Left renal pelvis (tissue), 4 donors: ENCODE measurements at regions not wholly inside any gene's neighbourhood (a gene's known extent, or its start where the extent isn't known, plus 50 kb on each side); places are given as distances from the start of the nearest gene placed in this dataset.

ENCODE experiments used
- DNase-seq, 4 donors: peaks; one replicate each; pipeline ENCODE4 v3.0.0-alpha.2; 2013; ENCODE audit warnings: low read depth in 4 of 4, low spot score in 3 of 4

DNA sequence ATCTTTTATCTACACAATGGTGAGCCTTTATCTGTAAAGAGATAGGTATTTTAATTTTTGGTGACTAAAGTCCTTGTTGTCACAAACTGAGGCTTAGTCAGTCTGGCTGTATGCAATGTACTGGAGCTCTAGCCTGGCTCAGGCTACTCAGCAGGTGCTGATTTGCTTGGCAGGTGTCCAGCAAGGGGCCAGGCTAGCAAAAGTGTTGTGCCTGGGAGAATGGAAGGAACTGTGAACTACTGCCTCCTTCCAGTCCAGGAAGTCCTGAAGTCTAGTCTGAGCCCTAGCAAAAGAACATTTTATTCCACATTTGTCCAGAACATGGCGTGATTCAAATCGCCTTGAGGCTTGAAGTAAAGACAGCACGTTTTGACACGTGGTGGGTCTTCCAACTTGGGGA, 260.5 kb downstream of the CCDC85A start:
- DNase-seq = peak in 2 of 4 donors; percentile 43 to 44

DNA sequence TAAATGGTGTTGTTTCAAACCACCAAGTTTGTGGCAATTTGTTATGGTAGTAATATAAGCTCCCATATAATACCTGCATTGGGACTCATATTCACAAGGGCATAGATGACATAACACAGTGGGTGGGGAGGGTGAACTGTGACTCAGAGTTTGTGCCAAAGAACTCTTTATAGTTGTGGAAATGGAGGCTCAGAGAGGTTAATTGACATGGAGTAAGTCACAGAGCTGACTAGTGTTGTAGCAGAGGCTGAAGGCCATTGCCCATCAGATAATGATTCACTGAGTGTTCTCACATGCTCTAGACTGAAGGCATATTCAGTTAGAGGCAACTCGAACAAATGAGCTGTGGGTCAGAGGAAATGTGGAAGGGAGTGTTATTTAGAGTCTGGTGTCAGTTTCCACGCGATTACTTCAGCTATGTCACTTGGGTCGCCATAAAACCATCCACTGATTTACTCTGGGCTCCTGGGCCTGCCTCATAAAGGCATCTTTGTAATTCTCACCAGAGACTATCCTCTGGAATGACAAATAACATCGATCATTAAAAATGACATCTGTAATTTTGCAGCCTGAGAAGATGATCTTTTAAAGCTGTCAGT, 264.7 kb downstream of the CCDC85A start:
- peak in 3 of 4 donors; percentile 18 to 47 (median 26) for DNase-seq

DNA sequence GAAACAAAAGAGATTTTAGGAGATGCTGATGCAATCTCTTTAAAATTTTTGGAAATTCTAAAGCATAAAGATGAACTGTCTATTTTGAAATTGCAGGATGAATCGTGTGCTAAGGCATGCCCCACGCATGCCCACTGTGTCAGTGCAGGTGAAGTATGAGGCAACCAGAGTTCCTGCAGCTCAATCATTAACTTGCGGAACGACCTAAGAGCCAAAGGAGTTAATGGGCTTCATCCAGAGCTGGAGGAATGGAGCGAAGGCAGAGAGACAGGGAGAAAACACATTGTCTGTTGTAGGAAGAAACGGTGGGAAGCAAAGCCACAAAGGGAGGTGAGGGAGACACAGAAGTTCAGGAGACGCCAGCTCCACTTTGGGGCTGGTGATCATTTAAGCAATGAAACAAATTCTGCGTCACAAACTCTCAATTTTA, 265.2 kb downstream of the CCDC85A start:
- DNase-seq = peak; percentile 71 to 84 (median 80)

DNA sequence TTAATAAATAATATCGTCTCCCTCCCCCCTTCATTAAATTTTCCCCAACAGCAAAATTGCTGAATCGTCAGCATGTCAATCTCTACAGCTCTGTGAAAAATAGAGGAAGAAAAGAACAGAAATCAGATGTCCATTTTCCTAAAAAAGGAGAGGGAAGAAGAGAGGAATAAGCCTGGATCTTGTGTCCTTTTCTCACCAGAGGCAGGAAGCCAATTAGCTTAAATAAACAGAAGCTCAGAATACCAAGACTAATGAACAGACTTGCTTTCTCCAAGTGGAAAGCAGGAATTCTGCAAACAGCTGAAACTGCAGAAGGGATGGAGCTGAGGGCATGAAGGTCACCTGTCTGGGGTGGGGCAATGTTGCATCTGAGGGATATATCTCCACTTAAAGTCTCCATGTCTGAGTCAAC, 265.7 kb downstream of the CCDC85A start:
- peak; percentile 16 to 43 (median 32) for DNase-seq

DNA sequence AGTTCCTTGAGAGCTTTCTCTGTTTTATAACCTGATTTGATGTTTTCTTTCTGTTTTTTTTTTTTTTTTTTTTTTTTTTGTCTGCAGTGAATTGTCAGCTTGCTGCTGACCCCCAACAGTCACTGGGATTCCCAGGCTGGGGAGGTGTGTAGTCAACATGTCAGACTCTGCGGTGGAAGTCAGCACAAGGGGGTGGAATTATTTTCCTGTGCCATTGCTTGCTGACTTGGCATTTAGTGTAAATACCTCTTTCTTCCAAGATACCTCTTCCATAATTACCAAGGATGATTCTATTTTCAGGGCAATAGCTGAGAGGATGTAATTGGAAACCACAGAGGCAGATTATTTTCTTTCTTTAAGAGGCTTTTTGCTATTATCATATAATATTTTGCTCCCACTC, 266.3 kb downstream of the CCDC85A start:
- DNase-seq = no peak

DNA sequence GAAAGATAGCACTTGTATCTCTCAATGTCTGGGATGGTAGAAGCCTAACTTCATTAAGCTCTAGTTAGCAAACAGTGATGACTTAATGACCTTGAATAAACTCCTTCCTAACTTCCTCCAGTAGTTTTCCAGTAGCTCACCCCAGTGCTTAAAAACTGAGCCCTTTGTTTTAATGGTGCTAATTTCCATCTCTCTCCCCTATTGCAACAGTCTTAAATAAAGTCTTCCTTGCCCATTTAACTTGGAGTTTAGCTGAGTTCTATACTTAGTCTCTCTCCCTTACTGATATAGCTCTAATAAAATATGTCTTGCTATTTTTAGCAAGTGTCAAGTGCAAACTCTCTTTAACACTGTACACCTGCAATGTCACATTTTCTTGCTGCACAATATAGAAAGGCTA, 267.0 kb downstream of the CCDC85A start:
- DNase-seq = no peak

DNA sequence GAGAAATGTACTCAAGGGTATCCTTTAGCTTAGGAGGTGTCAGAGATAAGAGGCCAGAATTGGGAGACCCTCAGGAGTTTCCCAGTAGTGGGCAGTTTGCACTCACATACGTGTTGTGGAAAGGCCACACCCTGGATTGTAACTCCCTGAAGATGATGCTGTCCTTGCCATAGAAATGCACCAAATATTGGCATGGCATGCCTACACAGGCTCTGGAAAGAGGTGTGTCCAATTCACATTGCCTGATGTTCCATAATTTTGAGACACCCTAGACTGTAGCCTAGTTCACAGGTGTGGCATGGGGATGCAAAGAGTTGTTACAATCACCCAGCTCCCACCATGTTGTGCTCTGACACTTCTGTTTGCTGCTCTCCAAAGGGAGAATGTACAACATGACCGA, 271.9 kb downstream of the CCDC85A start:
- DNase-seq = no peak

DNA sequence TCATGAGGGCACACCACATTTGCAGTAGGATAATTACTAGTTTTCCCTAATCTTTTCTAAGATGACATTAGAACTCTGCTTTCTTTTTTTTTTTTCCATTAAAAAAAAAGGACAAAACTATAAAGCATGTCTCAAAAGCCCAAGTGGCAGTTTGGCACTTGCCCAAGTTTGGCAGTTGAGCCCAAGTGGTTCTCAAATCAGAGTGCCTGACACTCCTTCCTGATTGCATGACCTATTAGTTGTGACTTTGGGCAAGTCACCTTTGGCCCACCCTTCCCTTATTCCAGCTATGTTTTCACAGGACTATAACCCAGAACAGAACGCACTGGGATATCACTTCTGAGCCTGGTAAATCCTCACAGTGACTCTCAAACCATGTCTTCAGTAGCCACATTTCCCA, 273.0 kb downstream of the CCDC85A start:
- no peak for DNase-seq

DNA sequence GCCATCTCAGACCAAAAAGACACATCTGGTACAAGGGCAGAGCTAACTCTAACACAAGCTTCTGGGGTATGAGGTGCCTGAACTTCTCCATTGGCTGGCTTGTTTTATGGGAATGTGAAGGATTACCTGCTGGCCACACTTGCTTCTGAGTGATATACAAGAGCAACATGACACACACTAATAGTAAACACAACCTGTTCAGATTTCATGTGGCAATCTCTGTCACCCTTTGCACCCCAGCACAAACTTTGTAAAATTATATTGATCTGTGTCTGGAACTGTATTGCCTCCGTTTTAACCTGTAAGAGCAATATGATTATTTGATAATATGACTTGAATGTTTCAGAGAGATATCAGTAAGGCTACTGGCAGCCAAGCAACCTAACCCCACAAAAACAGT, 276.7 kb downstream of the CCDC85A start:
- no peak for DNase-seq

DNA sequence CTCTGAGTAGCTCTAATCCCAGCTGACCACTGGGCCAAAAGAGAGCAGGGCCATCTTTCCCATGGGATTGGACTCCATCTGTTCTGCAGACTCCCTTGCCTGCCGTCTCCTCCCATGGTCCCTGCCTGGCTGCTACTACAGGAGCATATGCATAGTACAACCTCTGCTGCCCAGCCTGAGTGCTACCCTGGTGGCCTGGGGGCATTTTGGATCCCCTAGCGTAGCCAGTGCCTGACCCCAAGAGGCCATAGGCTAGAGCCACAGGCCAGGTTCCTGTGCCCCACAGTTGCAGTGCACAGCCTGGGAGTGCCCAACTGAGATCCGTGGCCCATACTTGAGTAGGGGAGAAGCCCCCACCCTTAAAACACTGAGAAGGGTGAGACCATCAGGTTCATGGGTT, 280.3 kb downstream of the CCDC85A start:
- DNase-seq = no peak

DNA sequence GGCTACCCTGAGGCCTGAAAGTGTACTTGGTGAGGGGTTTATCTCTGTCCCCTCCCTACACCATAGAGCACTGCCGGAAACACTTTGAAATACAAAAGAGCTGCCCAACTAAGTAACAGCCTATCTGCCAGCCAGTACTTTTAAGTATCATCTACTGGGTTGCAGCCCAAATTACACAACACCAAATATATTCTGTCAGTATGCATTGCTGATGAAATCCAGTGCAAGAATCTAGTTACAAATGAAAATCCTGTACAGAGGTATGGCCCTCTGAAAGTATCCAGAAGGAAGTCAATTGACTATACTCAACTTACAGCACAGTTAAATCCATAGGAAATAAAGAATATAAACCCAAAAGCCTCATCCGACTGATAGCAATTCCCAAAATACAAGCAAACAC, 280.8 kb downstream of the CCDC85A start:
- DNase-seq = no peak

DNA sequence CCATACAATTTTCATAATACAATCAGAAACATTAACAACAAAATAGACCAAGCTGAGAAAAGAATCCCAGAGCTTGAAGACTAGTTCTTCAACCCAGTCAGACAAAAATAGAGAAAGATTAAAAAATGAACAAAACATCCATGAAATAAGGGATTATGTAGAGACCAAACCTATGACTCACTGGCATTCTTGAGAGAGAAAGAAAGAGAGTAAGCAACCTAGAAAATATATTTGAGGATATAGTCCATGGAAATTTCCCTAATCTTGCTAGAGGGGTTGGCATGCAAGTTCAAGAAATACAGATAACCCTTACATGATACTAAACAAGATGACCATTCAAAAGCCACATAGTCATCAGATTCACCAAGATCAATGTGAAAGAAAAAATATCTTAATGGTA, 281.7 kb downstream of the CCDC85A start:
- no peak for DNase-seq

DNA sequence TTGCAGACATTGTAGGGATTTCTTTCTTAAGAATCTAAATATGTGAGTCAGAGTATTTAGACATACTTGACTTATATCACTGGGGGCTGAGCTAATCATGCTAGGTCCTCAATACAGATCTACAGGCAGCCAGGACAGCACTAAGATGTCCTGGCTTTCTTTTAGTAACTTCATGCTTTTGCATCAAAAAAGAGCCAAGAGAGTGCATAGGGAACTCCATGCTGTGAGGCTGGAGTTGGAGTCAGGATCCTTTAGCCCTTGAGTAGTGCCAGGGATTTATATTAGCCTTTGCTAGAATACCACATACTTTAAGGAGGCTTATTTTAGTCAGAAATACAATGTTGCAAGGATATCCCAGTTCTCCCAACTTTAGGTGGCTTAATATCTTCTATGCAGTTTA, 289.7 kb downstream of the CCDC85A start:
- DNase-seq = no peak

DNA sequence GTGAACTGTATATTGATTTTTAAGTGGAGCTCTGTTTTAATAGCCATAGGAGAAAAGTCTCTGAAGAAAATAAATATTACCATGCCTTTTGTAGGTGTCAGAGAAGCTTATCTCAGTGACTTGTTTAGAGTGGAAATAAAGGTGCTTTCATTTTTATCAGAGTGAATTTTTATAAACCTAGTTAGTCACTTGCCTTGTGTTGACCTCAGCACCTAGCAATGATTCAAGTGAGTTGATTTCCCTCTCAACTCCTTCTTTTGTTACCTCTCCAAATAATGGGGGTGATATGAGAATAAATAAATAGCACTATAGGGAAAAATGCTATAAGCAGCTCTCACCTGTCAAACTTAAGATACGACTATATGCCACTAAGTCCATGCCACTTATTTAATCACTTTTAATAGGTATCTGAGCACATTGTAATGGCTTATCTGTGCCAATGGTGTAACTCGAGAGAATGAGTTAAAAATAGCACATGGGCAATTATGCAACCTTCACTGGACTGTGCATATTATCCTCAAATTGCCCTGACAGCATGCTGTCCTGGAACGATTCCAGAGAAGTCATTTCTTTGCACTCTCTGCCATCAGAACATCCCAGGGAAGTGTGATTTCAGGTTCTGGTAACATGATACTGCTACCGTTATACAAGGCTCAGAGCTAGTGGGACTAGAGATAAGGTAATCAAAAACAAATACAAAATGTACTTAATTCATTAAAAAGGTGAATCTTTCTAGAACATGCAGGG, 290.8 kb downstream of the CCDC85A start:
- no peak for DNase-seq

DNA sequence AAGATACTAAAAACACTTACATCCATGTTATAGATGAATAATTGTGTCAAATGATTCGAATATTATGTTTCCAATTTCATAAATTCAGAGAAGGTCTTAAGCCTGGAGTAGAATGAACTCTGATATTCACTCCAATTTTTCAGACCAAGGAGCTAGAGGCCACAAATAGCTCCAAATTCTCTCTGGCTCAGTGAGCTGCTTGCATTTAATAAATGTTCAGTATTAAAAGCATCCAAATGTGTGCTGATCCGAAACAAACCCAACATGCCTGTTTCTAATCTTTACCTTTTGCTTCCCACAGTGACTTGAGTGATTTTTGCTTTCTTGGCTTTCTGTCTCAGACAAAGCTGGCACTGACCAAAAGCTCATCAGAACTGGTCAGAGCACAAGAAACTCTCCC, 291.4 kb downstream of the CCDC85A start:
- no peak for DNase-seq

DNA sequence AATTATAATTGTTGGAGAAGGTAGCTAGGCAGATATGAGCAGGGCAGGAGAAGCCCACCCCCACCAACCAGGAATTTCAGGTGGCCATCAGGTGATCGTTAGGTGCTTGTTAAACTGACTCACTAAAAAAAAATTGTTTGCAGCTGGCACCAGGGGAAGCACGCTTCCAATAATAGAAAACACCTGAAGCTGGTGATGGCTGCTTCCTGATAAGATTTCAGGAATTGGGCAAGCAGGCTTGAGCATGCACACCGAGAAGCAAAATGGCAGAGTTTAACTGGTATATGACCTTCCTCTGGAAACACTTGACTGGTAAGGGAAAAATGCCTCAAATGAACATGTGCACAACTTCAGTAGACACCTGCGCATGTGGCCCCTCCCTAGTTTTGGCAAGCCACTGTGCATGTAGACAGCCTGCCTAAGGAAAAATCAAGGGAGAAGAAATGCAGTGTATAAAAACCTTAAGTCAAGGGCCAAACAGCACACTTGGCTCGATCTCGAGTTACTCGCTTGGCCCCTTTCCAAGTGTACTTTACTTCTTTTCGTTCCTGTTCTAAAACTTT, 292.8 kb downstream of the CCDC85A start:
- DNase-seq = no peak

DNA sequence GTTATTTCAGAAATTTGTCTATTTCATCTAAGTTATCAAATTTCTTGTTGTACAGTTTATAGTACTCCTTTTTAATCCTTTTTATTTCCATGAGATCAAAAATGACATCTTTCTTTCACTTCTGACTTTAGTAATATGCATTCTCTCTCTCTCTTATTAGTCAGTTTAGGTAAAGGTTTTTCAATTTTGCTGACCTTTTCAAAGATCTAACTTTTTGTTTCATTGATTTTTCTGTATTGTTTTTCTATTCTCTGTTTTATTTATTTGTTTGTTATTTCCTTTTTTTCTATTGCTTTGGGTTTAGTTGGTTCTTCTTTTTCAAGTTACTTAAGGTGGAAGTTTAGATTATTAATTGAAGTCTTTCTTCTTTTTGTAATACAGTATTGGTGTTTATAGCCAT, 294.2 kb downstream of the CCDC85A start:
- DNase-seq = no peak

DNA sequence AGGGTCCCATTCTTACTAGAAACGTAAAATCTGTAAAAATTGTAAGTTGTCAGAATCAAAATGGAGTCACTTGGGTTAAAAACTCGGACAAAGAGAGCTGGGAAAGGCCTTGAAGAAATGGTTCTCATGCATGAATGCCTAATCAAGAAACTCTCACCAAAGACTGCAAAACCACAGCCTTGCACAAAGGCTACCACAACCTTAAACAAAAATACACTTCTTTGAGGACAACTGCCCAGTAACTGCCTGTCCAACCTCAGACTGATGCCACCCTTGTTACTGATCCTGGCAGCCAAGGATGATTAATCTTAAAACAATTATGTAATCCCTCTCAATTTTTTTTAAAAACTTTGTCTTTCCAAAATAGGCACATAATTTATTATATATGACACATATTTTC, 299.3 kb downstream of the CCDC85A start:
- DNase-seq = no peak

DNA sequence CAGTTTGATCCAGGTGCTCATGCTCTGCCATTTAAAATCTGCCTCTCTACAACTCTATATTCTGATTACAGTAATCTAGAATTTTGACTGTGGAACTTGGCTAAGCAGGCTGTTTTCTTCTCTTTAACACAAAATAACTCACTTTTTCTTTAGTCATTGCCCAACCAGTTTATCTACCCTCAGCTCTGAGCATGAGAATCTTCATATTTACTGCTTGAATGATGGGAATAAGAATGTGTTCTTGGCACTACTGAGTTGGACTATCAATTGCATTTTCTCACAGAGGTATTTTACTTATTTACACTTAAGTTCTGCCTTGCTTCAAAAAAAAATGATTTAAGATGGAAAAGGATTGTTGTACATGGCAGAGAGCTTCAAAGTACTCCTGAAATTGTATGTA, 301.1 kb downstream of the CCDC85A start:
- no peak for DNase-seq

DNA sequence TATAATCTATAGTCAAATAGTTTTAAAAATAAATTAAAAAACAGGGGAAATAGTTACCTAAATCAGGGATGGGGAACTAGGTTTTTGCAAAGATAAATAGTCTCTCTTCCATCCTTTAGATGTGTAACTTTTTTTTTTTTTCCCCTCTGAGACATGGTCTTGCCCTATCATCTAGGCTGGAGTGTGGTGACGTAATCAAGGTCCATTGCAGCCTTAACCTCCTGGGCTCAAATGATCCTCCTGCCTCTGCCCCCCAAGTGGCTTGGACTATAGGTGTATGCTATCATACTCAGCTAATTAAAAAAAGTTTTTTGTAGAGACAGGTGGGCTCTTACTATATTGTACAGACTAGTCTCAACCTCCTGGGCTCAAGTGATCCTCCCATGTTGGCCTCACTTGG, 316.5 kb downstream of the CCDC85A start:
- no peak for DNase-seq

DNA sequence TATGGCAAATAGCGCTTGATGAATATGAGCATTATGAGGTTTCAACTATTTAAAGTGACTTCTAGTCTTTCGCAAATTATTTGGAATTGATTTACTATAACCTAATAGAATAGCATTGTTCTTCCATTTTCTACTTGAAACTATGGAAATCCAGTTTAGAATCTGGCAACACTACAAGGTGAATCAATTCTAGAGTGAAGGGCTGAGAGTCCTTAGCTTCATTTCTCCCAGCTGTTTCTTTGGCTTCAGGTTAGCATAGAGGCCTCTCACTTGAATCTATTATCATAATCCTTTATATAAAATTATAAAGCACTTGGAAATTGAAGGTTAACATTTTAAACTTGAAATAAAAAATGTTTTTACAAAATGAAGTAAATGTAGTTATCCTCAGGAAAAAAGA, 318.8 kb downstream of the CCDC85A start:
- no peak for DNase-seq

DNA sequence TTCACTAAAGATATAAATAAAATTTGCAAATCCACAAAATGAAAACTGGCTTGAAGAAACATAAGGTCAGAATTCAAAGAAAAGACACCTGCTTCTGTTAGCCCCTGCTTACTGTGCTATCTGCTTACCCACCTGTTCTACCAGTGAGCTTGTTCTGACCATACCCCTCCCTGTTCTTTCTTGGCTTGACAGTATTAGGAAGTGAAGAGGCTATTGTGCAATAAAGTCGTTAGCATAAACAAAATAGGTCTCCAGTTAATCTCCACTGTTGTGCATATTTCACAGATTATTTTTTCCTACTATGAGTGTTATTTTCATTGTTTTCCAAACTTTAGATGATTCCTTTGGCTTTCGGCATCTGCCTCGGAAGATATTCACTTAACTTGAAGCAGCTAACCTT, 322.1 kb downstream of the CCDC85A start:
- no peak for DNase-seq
